Posterior cingulate gyrus (tissue), 11 donors: ENCODE measurements at regions not wholly inside any gene's neighbourhood (a gene's known extent, or its start where the extent isn't known, plus 50 kb on each side); places are given as distances from the start of the nearest gene placed in this dataset.
A peak's percentile ranks its signal among the peaks of the same experiment; 100 is the strongest.

Experiments
- DNase-seq, 10 donors: peaks; one replicate each; pipeline versions ENCODE4 v3.0.0 to v3.0.0-alpha.2; 2020 to 2021; ENCODE audit warnings: mixed read lengths in 3 of 10
- intact Hi-C: fragments of 100-400 bp; cut with DNase I; formaldehyde crosslinking; loops from one replicate; pipeline ENCODE4 v1.15.1; 2023

GRCh38 chr14:38129705-38130104, 78.0 kb upstream of the SSTR1 start:
- intact Hi-C loops: no loop called here
- peak in 1 of 10 donors; percentile 49 for DNase-seq

GRCh38 chr14:38134416-38135030, 73.2 kb upstream of the SSTR1 start:
- intact Hi-C loops: no loop called here

GRCh38 chr14:38135106-38135867, 72.4 kb upstream of the SSTR1 start:
- no peak for DNase-seq
- intact Hi-C loops: no loop called here

More at GRCh38 chr14:38134416-38135030, 73.2 kb upstream of the SSTR1 start:
- no peak for DNase-seq

GRCh38 chr14:38137005-38137404, 70.7 kb upstream of the SSTR1 start:
- intact Hi-C loops: no loop called here
- DNase-seq: no peak

- intact Hi-C loops: no loop called here
- DNase-seq: no peak
These were observed 69.1 kb upstream of the SSTR1 start for GRCh38 chr14:38138473-38139138.

- no peak for DNase-seq
- intact Hi-C loops: loop anchor here (10.0 kb wide), 1 partner anchor 95 kb away; no protein-coding TSS in a partner anchor
These were observed 67.8 kb upstream of the SSTR1 start for GRCh38 chr14:38139926-38140325.

GRCh38 chr14:38143170-38143569, 64.5 kb upstream of the SSTR1 start:
- no peak for DNase-seq
- intact Hi-C loops: loop anchor here (10.0 kb wide), 1 partner anchor 98 kb away; no protein-coding TSS in a partner anchor

- DNase-seq: no peak
- intact Hi-C loops: loop anchor here (10.0 kb wide), 1 partner anchor 99 kb away; no protein-coding TSS in a partner anchor
These were observed 63.8 kb upstream of the SSTR1 start for GRCh38 chr14:38143659-38144505.

GRCh38 chr14:38145142-38145541, 62.6 kb upstream of the SSTR1 start:
- DNase-seq: no peak
- intact Hi-C loops: loop anchor here (10.0 kb wide), 1 partner anchor 100 kb away; no protein-coding TSS in a partner anchor

GRCh38 chr14:38150075-38150474, 57.6 kb upstream of the SSTR1 start:
- no peak for DNase-seq
- intact Hi-C loops: no loop called here
